MM.1S (cell line): ENCODE measurements at regions not wholly inside any gene's neighbourhood (a gene's known extent, or its start where the extent isn't known, plus 50 kb on each side); places are given as distances from the start of the nearest gene placed in this dataset.

Source experiments
- DNase-seq: peaks from one replicate; pipeline ENCODE4 v3.0.0-alpha.2; 2015
- H2AFZ ChIP-seq: fragments of 300-600 bp; sonication (generic); 2 replicates; pipeline ENCODE4 v1.6.0; 2016; ENCODE audit warnings: antibody characterized with exemption, low read length
- H3F3A ChIP-seq: fragments of 300-600 bp; sonication (generic); 2 replicates; pipeline ENCODE4 v1.6.1; 2016; ENCODE audit warnings: mild to moderate bottlenecking, antibody characterized with exemption, low read length, moderate library complexity, mixed read lengths; ENCODE audit not compliant: insufficient read depth
- H3K27ac ChIP-seq: fragments of 300-600 bp; sonication (generic); 2 replicates; pipeline ENCODE4 v1.5.1; 2016; ENCODE audit warnings: mild to moderate bottlenecking, low read length
- H3K27me3 ChIP-seq: fragments of 300-600 bp; sonication (generic); replicated peaks from 2 replicates; pipeline ENCODE4 v1.6.0; 2016; ENCODE audit warnings: low read length; ENCODE audit not compliant: insufficient read depth
- H3K36me3 ChIP-seq: fragments of 300-600 bp; sonication (generic); replicated peaks from 2 replicates; pipeline ENCODE4 v1.6.1; 2016; ENCODE audit warnings: mild to moderate bottlenecking, low read length, mixed read lengths; ENCODE audit not compliant: insufficient read depth
- H3K4me1 ChIP-seq: fragments of 300-600 bp; sonication (generic); 2 replicates; pipeline ENCODE4 v1.6.1; 2016; ENCODE audit warnings: low read length, mixed read lengths
- H3K4me2 ChIP-seq: fragments of 300-600 bp; sonication (generic); 2 replicates; pipeline ENCODE4 v1.6.0; 2016; ENCODE audit warnings: low read depth, low read length
- H3K4me3 ChIP-seq: fragments of 300-600 bp; sonication (generic); 2 replicates; pipeline ENCODE4 v1.5.1; 2016; ENCODE audit warnings: low read length, mixed read lengths
- H3K79me2 ChIP-seq: fragments of 300-600 bp; sonication (generic); 2 replicates; pipeline ENCODE4 v1.6.1; 2016; ENCODE audit warnings: mixed run types, low read length, mixed read lengths
- H3K9ac ChIP-seq: fragments of 300-600 bp; sonication (generic); 2 replicates; pipeline ENCODE4 v1.6.1; 2016; ENCODE audit warnings: low read length, mixed read lengths
- H3K9me2 ChIP-seq: fragments of 300-600 bp; sonication (generic); replicated peaks from 2 replicates; pipeline ENCODE4 v1.6.1; 2016; ENCODE audit warnings: mild to moderate bottlenecking, low read length, mixed read lengths; ENCODE audit not compliant: insufficient read depth
- H3K9me3 ChIP-seq: fragments of 300-600 bp; sonication (generic); replicated peaks from 2 replicates; pipeline ENCODE4 v1.6.1; 2016; ENCODE audit warnings: mild to moderate bottlenecking, low read length, mixed read lengths; ENCODE audit not compliant: insufficient read depth
- H4K20me1 ChIP-seq: fragments of 300-600 bp; sonication (generic); 2 replicates; pipeline ENCODE4 v1.6.1; 2016; ENCODE audit warnings: mild to moderate bottlenecking, low read length, moderate library complexity, mixed read lengths; ENCODE audit not compliant: insufficient read depth
- CTCF ChIP-seq: fragments of 300-600 bp; sonication (generic); IDR thresholded peaks from 2 replicates; pipeline ENCODE4 v1.5.1; 2016; ENCODE audit warnings: antibody characterized with exemption, low read length, mixed read lengths
- EZH2 ChIP-seq: fragments of 300-600 bp; sonication (generic); optimal IDR thresholded peaks from 2 replicates; pipeline ENCODE3; 2017; ENCODE audit warnings: low read depth, mild to moderate bottlenecking, antibody characterized with exemption, low read length, mixed read lengths
- EZH2phosphoT487 ChIP-seq: fragments of 300-600 bp; sonication (generic); IDR thresholded peaks from 2 replicates; pipeline ENCODE4 v1.6.1; 2018; ENCODE audit warnings: antibody characterized with exemption, low read length

GRCh38 chr4:144579411-144580030 lies 66.4 kb upstream of the HHIP start:
- Histone ChIP-seq H3K4me3 (no peak overlapping the region), H3F3A (no peaks in the 10 kb centered on the region), H2AFZ (no peak overlapping the region), H3K9me3 (no peaks in the 10 kb centered on the region), H3K27ac (no peak overlapping the region), H4K20me1 (no peaks in the 10 kb centered on the region), H3K4me2 (no peak overlapping the region), H3K27me3 (no peaks in the 10 kb centered on the region), H3K79me2 (no peaks in the 10 kb centered on the region), H3K9ac (no peak overlapping the region), H3K4me1 (no peaks in the 10 kb centered on the region), H3K36me3 (no peaks in the 10 kb centered on the region), H3K9me2 (no peaks in the 10 kb centered on the region)
- no peak for DNase-seq
- TF ChIP-seq CTCF: no peak
- no peak for TF ChIP-seq EZH2
- no peak for TF ChIP-seq EZH2phosphoT487

GRCh38 chr4:144580430-144580829 lies 65.5 kb upstream of the HHIP start:
- Histone ChIP-seq H3K4me3 (no peak overlapping the region), H3K4me2 (no peak overlapping the region), H2AFZ (no peak overlapping the region), H3K79me2 (no peaks in the 10 kb centered on the region), H4K20me1 (no peaks in the 10 kb centered on the region), H3K9me2 (no peaks in the 10 kb centered on the region), H3K4me1 (no peaks in the 10 kb centered on the region), H3K9ac (no peak overlapping the region), H3K27me3 (no peaks in the 10 kb centered on the region), H3K27ac (no peak overlapping the region), H3K9me3 (no peaks in the 10 kb centered on the region), H3F3A (no peaks in the 10 kb centered on the region), H3K36me3 (no peaks in the 10 kb centered on the region)
- TF ChIP-seq CTCF (no peak), EZH2 (no peak), EZH2phosphoT487 (no peak)
- no peak for DNase-seq

- Histone ChIP-seq H3K27ac (no peak overlapping the region), H3K79me2 (no peaks in the 10 kb centered on the region), H3K9ac (no peak overlapping the region), H3K9me3 (no peaks in the 10 kb centered on the region), H3K4me2 (no peak overlapping the region), H3K27me3 (no peaks in the 10 kb centered on the region), H2AFZ (no peak overlapping the region), H3F3A (no peaks in the 10 kb centered on the region), H4K20me1 (no peaks in the 10 kb centered on the region), H3K4me1 (no peaks in the 10 kb centered on the region), H3K4me3 (no peak overlapping the region), H3K9me2 (no peaks in the 10 kb centered on the region), H3K36me3 (no peaks in the 10 kb centered on the region)
- TF ChIP-seq EZH2 (no peak), CTCF (no peak), EZH2phosphoT487 (no peak)
- no peak for DNase-seq
Observed at GRCh38 chr4:144582105-144582850, 63.7 kb upstream of the HHIP start.
